Upper lobe of left lung (tissue), 6 donors: ENCODE measurements at regions not wholly inside any gene's neighbourhood (a gene's known extent, or its start where the extent isn't known, plus 50 kb on each side); places are given as distances from the start of the nearest gene placed in this dataset.

ENCODE experiments used
- ATAC-seq, 2 donors: fragments of 200-7000 bp; cut with Tn5 transposase; one replicate each; pipeline ENCODE4 v1.9.1; 2022; ENCODE audit warnings: mild to moderate bottlenecking in 2 of 2, moderate library complexity in 2 of 2; ENCODE audit not compliant: low FRiP score in 2 of 2
- DNase-seq, 2 donors: peaks; one replicate each; pipeline ENCODE4 v3.0.0-alpha.2; 2019 to 2020
- H3K27ac ChIP-seq, 4 donors: fragments of 200-600 bp; sonication (generic); one replicate each; pipeline ENCODE4 v1.5.1; 2016 to 2019
- H3K27me3 ChIP-seq, 4 donors: fragments of 200-600 bp; sonication (generic); one replicate each; pipeline ENCODE4 v1.5.1; 2017 to 2019
- H3K36me3 ChIP-seq, 4 donors: fragments of 200-600 bp; sonication (generic); one replicate each; pipeline ENCODE4 v1.5.1; 2016 to 2019
- H3K4me1 ChIP-seq, 4 donors: fragments of 200-600 bp; sonication (generic); one replicate each; pipeline ENCODE4 v1.5.1; 2018 to 2019
- H3K4me3 ChIP-seq, 4 donors: fragments of 200-600 bp; sonication (generic); one replicate each; pipeline ENCODE4 v1.5.1; 2017 to 2019; ENCODE audit warnings: mild to moderate bottlenecking in 2 of 4, moderate library complexity in 1 of 4
- H3K9me3 ChIP-seq, 4 donors: fragments of 200-600 bp; sonication (generic); one replicate each; pipeline ENCODE4 v1.5.1; 2018 to 2019
- EP300 ChIP-seq, 4 donors: sonication (generic); formaldehyde crosslinking; IDR thresholded peaks; one replicate each; pipeline ENCODE4 v1.5.1; 2017; ENCODE audit warnings: antibody characterized with exemption in 4 of 4, control low read depth in 2 of 4
- POLR2A ChIP-seq, 4 donors: fragments of 450-650 bp; IDR thresholded peaks; one replicate each; pipeline ENCODE4 v1.5.1; 2016 to 2017; ENCODE audit warnings: antibody characterized with exemption in 4 of 4, mild to moderate bottlenecking in 2 of 4
- POLR2AphosphoS5 ChIP-seq, 2 donors: sonication (generic); formaldehyde crosslinking; IDR thresholded peaks; one replicate each; pipeline ENCODE4 v1.5.1; 2017; ENCODE audit warnings: antibody characterized with exemption in 2 of 2
- WGBS, 2 donors: methylation state at CpG; one replicate each; pipeline ENCODE4 v1.1.5; 2017 to 2018; 5-methylcytosine and 5-hydroxymethylcytosine counted together
- TF ChIP-seq, protein P1 (sequence below), 6 experiments: fragments of 450-650 bp in 4 of 6; fragments of 200-600 bp in 2 of 6; sonication (generic) in 2 of 6; IDR thresholded peaks; one replicate each; pipeline ENCODE4 v1.5.1; 2016 to 2019; ENCODE audit warnings: antibody characterized with exemption in 6 of 6
- donor health status: DM: no; HTN: no; CAD: no; lungs with moderate emphysema.
- donor health status: DM: no; HTN: yes; CAD: no; lungs with severe emphysema.

DNA sequence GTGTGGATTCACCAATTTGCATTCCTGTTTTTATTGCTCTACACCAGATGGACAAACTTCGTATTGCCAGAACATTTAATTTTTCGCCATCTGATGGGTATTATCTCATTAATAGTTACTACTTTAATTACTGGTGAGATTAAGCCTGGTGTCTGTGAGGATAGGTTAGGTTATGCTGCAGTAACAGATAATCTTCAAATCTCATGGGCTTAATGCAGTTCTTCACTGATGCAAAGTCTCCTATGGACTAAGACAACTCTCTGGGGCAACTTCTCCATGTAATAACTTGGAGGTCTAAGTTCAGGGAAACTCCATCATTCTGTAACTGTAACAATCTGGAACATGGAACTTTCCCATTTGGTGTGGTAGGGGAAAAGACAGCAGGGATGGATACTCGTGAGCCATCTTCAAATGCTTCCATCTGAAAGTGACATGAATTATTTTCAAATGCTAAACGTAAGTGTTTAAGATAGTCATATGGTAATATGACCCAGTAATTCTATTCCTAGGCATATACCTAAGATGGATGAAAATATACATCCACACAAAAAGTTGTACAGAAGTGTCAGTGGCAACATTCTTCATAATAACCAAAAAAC, 111.6 kb downstream of the LEPR start:
- no peak overlapping the region for H3K4me3 ChIP-seq
- no peak overlapping the region for H3K27ac ChIP-seq
- ATAC-seq = no peak
- no peak for TF ChIP-seq POLR2AphosphoS5 (IDR thresholded peaks at IDR 0.05)
- no peak for TF ChIP-seq POLR2A (IDR thresholded peaks at IDR 0.05)
- no peak for TF ChIP-seq EP300 (IDR thresholded peaks at IDR 0.05)
- TF ChIP-seq, protein P1, sequence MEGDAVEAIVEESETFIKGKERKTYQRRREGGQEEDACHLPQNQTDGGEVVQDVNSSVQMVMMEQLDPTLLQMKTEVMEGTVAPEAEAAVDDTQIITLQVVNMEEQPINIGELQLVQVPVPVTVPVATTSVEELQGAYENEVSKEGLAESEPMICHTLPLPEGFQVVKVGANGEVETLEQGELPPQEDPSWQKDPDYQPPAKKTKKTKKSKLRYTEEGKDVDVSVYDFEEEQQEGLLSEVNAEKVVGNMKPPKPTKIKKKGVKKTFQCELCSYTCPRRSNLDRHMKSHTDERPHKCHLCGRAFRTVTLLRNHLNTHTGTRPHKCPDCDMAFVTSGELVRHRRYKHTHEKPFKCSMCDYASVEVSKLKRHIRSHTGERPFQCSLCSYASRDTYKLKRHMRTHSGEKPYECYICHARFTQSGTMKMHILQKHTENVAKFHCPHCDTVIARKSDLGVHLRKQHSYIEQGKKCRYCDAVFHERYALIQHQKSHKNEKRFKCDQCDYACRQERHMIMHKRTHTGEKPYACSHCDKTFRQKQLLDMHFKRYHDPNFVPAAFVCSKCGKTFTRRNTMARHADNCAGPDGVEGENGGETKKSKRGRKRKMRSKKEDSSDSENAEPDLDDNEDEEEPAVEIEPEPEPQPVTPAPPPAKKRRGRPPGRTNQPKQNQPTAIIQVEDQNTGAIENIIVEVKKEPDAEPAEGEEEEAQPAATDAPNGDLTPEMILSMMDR (IDR thresholded peaks at IDR 0.05) = no peak
- H3K4me1 ChIP-seq = no peaks in the 10 kb centered on the region
- H3K36me3 ChIP-seq = peaks cover 0 to 2% (median 0%) of the 10 kb centered on the region in 4 donors
- WGBS, 2 donors = 93 to 97% methylated on average over 4 of the region's 4 CpGs
- H3K9me3 ChIP-seq = peaks cover 0 to 4% (median 0%) of the 10 kb centered on the region in 4 donors
- DNase-seq = no peak
- H3K27me3 ChIP-seq = no peaks in the 10 kb centered on the region

DNA sequence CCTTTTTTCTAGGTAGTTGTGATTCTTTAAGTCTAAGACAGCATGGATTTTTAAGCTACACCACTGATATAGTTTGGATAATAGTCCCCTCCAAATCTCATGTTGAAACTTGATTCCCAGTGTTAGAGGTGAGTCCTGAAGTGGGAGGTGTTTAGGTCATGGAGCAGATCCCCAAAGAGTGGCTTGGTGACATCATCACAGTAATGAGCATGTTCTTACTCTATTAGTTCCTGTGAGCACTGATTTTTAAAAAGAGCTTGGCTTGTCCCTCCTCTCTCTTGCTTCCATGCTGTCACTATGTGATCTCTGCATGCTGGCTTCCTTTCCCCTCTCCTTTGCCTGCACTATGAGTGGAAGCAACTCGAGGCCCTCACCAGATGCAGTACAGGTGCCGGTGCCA, 115.5 kb downstream of the LEPR start:
- ATAC-seq (no peak), DNase-seq (no peak)
- 78 to 79% methylated on average over 2 of the region's 2 CpGs for WGBS, 2 donors
- H3K4me3 ChIP-seq = no peak overlapping the region
- no peaks in the 10 kb centered on the region for H3K4me1 ChIP-seq
- TF ChIP-seq POLR2AphosphoS5 (IDR thresholded peaks at IDR 0.05) (no peak), EP300 (IDR thresholded peaks at IDR 0.05) (no peak), POLR2A (IDR thresholded peaks at IDR 0.05) (no peak)
- TF ChIP-seq, protein P1 (IDR thresholded peaks at IDR 0.05) = no peak
- H3K27me3 ChIP-seq = no peaks in the 10 kb centered on the region
- H3K27ac ChIP-seq = no peak overlapping the region
- H3K9me3 ChIP-seq = peaks cover 0 to 4% (median 0%) of the 10 kb centered on the region in 4 donors
- H3K36me3 ChIP-seq = no peaks in the 10 kb centered on the region

DNA sequence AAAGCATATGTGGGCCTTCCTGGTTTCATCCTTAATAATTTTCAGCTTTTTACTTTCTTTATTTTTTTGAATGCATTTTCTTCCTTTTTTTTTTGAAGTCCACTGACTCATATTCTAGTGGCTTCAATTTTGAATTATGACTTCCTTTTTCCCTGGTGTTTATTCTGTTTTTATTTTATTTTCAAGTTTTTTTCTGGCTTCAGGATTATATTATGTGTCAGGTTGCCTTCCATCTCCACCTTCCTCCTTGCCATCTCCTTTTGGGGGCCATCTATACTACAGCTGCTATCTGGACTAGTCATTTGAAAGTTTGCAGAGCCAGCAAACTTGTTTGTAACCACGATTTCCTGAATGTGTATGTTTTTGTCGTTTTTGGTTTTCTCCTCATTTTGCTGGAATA, 117.6 kb downstream of the LEPR start:
- Histone ChIP-seq H3K36me3 (no peaks in the 10 kb centered on the region), H3K27ac (no peak overlapping the region), H3K9me3 (peaks cover 0 to 4% (median 0%) of the 10 kb centered on the region in 4 donors), H3K4me3 (no peak overlapping the region), H3K4me1 (no peaks in the 10 kb centered on the region), H3K27me3 (no peaks in the 10 kb centered on the region)
- no peak for ATAC-seq
- DNase-seq = no peak
- TF ChIP-seq EP300 (IDR thresholded peaks at IDR 0.05) (no peak), POLR2AphosphoS5 (IDR thresholded peaks at IDR 0.05) (no peak), POLR2A (IDR thresholded peaks at IDR 0.05) (no peak)
- TF ChIP-seq, protein P1 (IDR thresholded peaks at IDR 0.05) = no peak
- WGBS, 2 donors = 43 to 53% methylated on average over 2 of the region's 2 CpGs

DNA sequence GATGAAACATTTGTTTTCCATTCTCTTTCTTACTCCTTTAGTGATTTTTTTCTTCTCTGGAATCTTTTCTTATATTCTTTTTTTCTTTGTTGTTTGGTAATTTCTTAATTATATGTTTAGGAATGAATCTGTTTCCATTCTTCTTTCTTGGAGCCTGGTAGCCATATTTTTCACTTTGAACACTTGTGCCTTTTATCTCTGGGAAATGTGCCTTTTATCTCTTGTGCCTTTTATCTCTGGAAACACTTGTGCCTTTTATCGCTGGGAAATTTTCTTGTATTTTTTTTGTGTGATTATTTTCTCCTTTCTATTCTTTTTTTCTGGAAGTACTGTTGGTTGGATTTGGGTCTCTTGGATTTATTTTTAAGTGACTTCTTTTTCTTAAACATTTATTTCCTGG, 118.2 kb downstream of the LEPR start:
- no peaks in the 10 kb centered on the region for H3K36me3 ChIP-seq
- 49 to 55% methylated on average over 1 of the region's 1 CpG for WGBS, 2 donors
- H3K4me3 ChIP-seq = no peak overlapping the region
- ATAC-seq (no peak), DNase-seq (no peak)
- TF ChIP-seq POLR2A (IDR thresholded peaks at IDR 0.05) = no peak
- TF ChIP-seq EP300 (IDR thresholded peaks at IDR 0.05) = no peak
- TF ChIP-seq, protein P1 (IDR thresholded peaks at IDR 0.05) = no peak
- TF ChIP-seq POLR2AphosphoS5 (IDR thresholded peaks at IDR 0.05) = no peak
- H3K27ac ChIP-seq = no peak overlapping the region
- no peaks in the 10 kb centered on the region for H3K27me3 ChIP-seq
- H3K4me1 ChIP-seq = no peaks in the 10 kb centered on the region
- H3K9me3 ChIP-seq = peaks cover 0 to 3% (median 0%) of the 10 kb centered on the region in 4 donors
